ENCODE measurements at regions not wholly inside any gene's neighbourhood (a gene's known extent, or its start where the extent isn't known, plus 50 kb on each side); places are given as distances from the start of the nearest gene placed in this dataset.
A peak's percentile ranks its signal among the peaks of the same experiment; 100 is the strongest.

- H3K9ac ChIP-seq (ENCODE audit: insufficient read depth, low read depth, low read length) = no peak overlapping the region
- 92% methylated on average over 2 of the region's 2 CpGs for WGBS (ENCODE audit: low lambda C conversion rate)
- POLR2A ChIA-PET = no interaction called here
- no peaks in the 10 kb centered on the region for H3K27me3 ChIP-seq (ENCODE audit: control insufficient read depth in 1 of 2, insufficient read depth in 2 of 2, low read length in 2 of 2)
- H3K4me1 ChIP-seq (ENCODE audit: insufficient read depth, low read length) = no peaks in the 10 kb centered on the region
- CTCF ChIA-PET (ENCODE audit: low intra/inter-chr PET ratio, low total read pairs) = no interaction called here
- H4K20me1 ChIP-seq (ENCODE audit: insufficient read depth, low read length) = no peaks in the 10 kb centered on the region
- FAIRE-seq = no peak
- H3K36me3 ChIP-seq (replicated peaks in 1 of 2; ENCODE audit: control insufficient read depth in 1 of 2, insufficient read depth in 2 of 2, low read length in 2 of 2) = no peaks in the 10 kb centered on the region
- in situ Hi-C loops (cut with HindIII; ENCODE audit: extremely low pct_ligation_motif_present, low pct_unique_long_range_greater_than_20kb) (no loop called here), intact Hi-C loops (cut with micrococcal nuclease; ENCODE audit: unreplicated experiment) (no loop called here)
- DNase-seq (ENCODE audit: low spot score) = no peak
- H3K4me3 ChIP-seq (replicated peaks in 1 of 3; ENCODE audit: insufficient read depth in 1 of 3, low read depth in 2 of 3, low read length in 3 of 3) = no peak overlapping the region
- no peak overlapping the region for H2AFZ ChIP-seq (ENCODE audit: low read length)
- no peaks in the 10 kb centered on the region for H3K79me2 ChIP-seq (ENCODE audit: insufficient read depth, low read length)
- H3K4me2 ChIP-seq (ENCODE audit: low read depth, low read length) = no peak overlapping the region
- TF ChIP-seq FOXC1 (CRISPR knock-in tag; IDR thresholded peaks at IDR 0.05; ENCODE audit: borderline replicate concordance) (no peak), EED (CRISPR knock-in tag; IDR thresholded peaks at IDR 0.05) (no peak), JUND (CRISPR knock-in tag; IDR thresholded peaks at IDR 0.05) (no peak), MAFG (CRISPR knock-in tag; IDR thresholded peaks at IDR 0.05) (no peak), EEA1 (CRISPR knock-in tag; IDR thresholded peaks at IDR 0.05; ENCODE audit: borderline replicate concordance) (no peak), TEAD3 (CRISPR knock-in tag; optimal IDR thresholded peaks at IDR 0.05; ENCODE audit: borderline replicate concordance) (no peak), ZNF652 (CRISPR knock-in tag; IDR thresholded peaks at IDR 0.05; ENCODE audit: borderline replicate concordance, low read depth) (no peak), PCBP2 (optimal IDR thresholded peaks at IDR 0.05; ENCODE audit: low read depth, low read length, poor library complexity, severe bottlenecking) (no peak), CBFB (CRISPR knock-in tag; IDR thresholded peaks at IDR 0.05) (no peak), FOSL1 (CRISPR knock-in tag; IDR thresholded peaks at IDR 0.05; ENCODE audit: borderline replicate concordance) (no peak)
- no peak for ATAC-seq
- peaks cover 5% of the 10 kb centered on the region; the same call in 1 of the 2 replicates for H3K9me3 ChIP-seq (ENCODE audit: low read length)
- no TSS peak for BruUV-seq (replicated peaks)
- no peak overlapping the region for H3K27ac ChIP-seq (ENCODE audit: extremely low read length, insufficient read depth, low read length)
Observed at GRCh38 chr18:71021030-71021362, 732.2 kb downstream of the SOCS6 start.

DNA sequence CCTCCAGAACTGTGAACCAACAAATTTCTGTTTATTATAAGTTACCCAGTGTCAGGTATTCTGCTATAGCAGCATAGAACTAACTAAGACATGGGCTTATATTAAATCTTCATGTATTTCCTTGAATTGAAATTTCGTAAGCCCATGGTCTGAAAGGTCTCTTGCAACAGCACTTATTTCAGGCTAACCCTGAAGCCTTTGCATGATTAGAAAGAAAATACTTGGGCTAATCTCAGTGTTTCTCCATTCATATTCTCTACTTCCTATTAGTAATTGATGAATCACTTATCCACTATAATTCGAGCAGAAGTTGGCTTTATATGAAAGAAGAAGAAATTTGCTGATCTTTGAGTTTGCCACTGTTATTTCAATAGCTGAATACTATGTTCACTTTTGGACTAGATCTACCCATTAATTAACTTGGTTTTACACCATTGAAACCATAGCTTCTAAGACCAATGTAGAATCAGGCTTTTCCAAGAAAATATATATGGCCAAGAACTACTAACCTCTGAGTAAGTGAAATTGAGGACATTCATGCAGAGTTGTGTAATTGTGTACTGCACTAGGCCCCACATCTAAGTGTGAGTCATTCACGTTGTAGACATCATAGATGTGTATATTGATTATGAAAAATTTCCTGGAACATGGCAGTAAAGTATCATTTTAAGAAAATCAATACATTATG, 731.6 kb downstream of the SOCS6 start:
- Histone ChIP-seq H3K4me1 (ENCODE audit: insufficient read depth, low read length) (no peaks in the 10 kb centered on the region), H3K9me3 (ENCODE audit: low read length) (peaks cover 5% of the 10 kb centered on the region; the same call in 1 of the 2 replicates), H3K4me2 (ENCODE audit: low read depth, low read length) (no peak overlapping the region), H3K79me2 (ENCODE audit: insufficient read depth, low read length) (no peaks in the 10 kb centered on the region), H3K9ac (ENCODE audit: insufficient read depth, low read depth, low read length) (no peak overlapping the region), H3K27me3 (ENCODE audit: control insufficient read depth in 1 of 2, insufficient read depth in 2 of 2, low read length in 2 of 2) (no peaks in the 10 kb centered on the region), H4K20me1 (ENCODE audit: insufficient read depth, low read length) (no peaks in the 10 kb centered on the region), H2AFZ (ENCODE audit: low read length) (no peak overlapping the region), H3K4me3 (replicated peaks in 1 of 3; ENCODE audit: insufficient read depth in 1 of 3, low read depth in 2 of 3, low read length in 3 of 3) (no peak overlapping the region), H3K36me3 (replicated peaks in 1 of 2; ENCODE audit: control insufficient read depth in 1 of 2, insufficient read depth in 2 of 2, low read length in 2 of 2) (no peaks in the 10 kb centered on the region), H3K27ac (ENCODE audit: extremely low read length, insufficient read depth, low read length) (no peak overlapping the region)
- BruUV-seq (replicated peaks) = no TSS peak
- FAIRE-seq = no peak
- no peak for DNase-seq (ENCODE audit: low spot score)
- intact Hi-C loops (cut with micrococcal nuclease; ENCODE audit: unreplicated experiment) (no loop called here), in situ Hi-C loops (cut with HindIII; ENCODE audit: extremely low pct_ligation_motif_present, low pct_unique_long_range_greater_than_20kb) (no loop called here)
- TF ChIP-seq MAFF (IDR thresholded peaks at IDR 0.05; ENCODE audit: low read depth, low read length) = peak; percentile 29; the same call in 1 of the 2 replicates
- TF ChIP-seq MAFK (conservative IDR thresholded peaks at IDR 0.05 in 1 of 2, IDR thresholded peaks at IDR 0.05 in 1 of 2; ENCODE audit: low read length in 2 of 2) = peak; percentile 14 to 37; a peak in 2 of 4 replicates
- no peak for TF ChIP-seq MIER2 (CRISPR knock-in tag; IDR thresholded peaks at IDR 0.05)
- TF ChIP-seq ZNF281 (CRISPR knock-in tag; IDR thresholded peaks at IDR 0.05; ENCODE audit: borderline replicate concordance) = no peak
- ChIA-PET CTCF (ENCODE audit: low intra/inter-chr PET ratio, low total read pairs) (no interaction called here), POLR2A (no interaction called here)
- ATAC-seq = no peak
- 4% methylated on average over 3 of the region's 3 CpGs for WGBS (ENCODE audit: low lambda C conversion rate)

Measured in HepG2 (cell line).